Mucosa of rectum (tissue), 2 donors: ENCODE measurements at regions not wholly inside any gene's neighbourhood (a gene's known extent, or its start where the extent isn't known, plus 50 kb on each side); places are given as distances from the start of the nearest gene placed in this dataset.

Experiments
- H3K27ac ChIP-seq, 2 donors: one replicate each; pipeline ENCODE4 v1.7.0; 2013; ENCODE audit warnings: inconsistent platforms in 2 of 2, low read depth in 2 of 2, low read length in 2 of 2
- H3K27me3 ChIP-seq, 2 donors: one replicate each; pipeline ENCODE4 v1.7.0; 2013; ENCODE audit warnings: low read length in 2 of 2; ENCODE audit not compliant: control insufficient read depth in 2 of 2, insufficient read depth in 2 of 2
- H3K36me3 ChIP-seq, 2 donors: one replicate each; pipeline ENCODE4 v1.7.0; 2013; ENCODE audit warnings: low read length in 2 of 2; ENCODE audit not compliant: control insufficient read depth in 2 of 2, insufficient read depth in 2 of 2
- H3K4me1 ChIP-seq, 2 donors: one replicate each; pipeline ENCODE4 v1.7.0; 2013; ENCODE audit warnings: low read length in 2 of 2, mild to moderate bottlenecking in 1 of 2; ENCODE audit not compliant: control insufficient read depth in 2 of 2, insufficient read depth in 2 of 2
- H3K4me3 ChIP-seq, 2 donors: one replicate each; pipeline ENCODE4 v1.7.0; 2013; ENCODE audit warnings: low read length in 2 of 2
- H3K9ac ChIP-seq, 2 donors: one replicate each; pipeline ENCODE4 v1.7.0; 2013; ENCODE audit warnings: low read length in 2 of 2, low read depth in 1 of 2, mild to moderate bottlenecking in 1 of 2
- H3K9me3 ChIP-seq, 2 donors: one replicate each; pipeline ENCODE4 v1.7.0; 2013; ENCODE audit warnings: low read length in 2 of 2; ENCODE audit not compliant: control insufficient read depth in 2 of 2
- donor health status: healthy.
- donor health status: Normal muscosa, but diverticular disease.

DNA sequence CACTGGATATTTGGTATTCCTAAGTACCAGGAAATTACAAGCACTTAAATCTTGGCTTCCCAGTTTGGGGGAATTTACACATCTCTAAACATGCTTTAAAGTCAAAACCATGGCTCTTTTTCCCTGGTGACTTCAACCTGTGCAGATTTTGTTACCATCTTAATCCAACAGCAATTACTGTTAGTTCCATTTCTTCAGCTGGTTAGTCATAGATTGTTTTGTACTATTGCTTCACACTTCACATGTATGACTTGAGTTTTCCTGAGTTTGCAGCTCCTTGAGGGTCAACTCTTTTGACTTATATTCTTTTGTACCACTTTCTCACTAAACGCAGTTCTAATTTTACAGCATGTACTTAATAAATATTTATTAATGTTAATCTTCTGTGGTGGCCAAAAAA, 203.4 kb upstream of the RND3 start:
- Histone ChIP-seq H3K4me3 (no peak overlapping the region), H3K36me3 (no peaks in the 10 kb centered on the region), H3K27ac (no peak overlapping the region), H3K27me3 (no peaks in the 10 kb centered on the region), H3K4me1 (no peaks in the 10 kb centered on the region), H3K9ac (no peak overlapping the region), H3K9me3 (no peaks in the 10 kb centered on the region)

DNA sequence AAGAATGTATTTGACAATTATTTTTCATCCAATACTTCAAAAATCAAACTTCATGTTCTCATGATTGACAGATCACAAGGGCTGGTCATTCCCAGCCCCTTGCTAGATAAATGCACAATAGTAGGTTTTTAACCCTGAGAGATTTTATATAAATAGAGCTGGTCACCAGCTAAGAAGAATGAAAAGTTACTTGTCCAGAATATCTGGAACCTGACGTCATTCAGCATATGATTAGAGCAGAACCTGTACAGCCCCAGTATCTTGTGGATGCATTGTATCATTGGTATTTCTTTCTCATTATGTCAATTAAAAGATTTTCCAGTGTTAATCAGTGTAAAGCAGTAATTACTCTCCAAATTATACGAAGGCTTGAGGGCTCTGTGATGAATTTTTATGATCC, 202.8 kb upstream of the RND3 start:
- Histone ChIP-seq H3K9ac (no peak overlapping the region), H3K4me1 (no peaks in the 10 kb centered on the region), H3K4me3 (no peak overlapping the region), H3K36me3 (no peaks in the 10 kb centered on the region), H3K27ac (no peak overlapping the region), H3K27me3 (no peaks in the 10 kb centered on the region), H3K9me3 (no peaks in the 10 kb centered on the region)

DNA sequence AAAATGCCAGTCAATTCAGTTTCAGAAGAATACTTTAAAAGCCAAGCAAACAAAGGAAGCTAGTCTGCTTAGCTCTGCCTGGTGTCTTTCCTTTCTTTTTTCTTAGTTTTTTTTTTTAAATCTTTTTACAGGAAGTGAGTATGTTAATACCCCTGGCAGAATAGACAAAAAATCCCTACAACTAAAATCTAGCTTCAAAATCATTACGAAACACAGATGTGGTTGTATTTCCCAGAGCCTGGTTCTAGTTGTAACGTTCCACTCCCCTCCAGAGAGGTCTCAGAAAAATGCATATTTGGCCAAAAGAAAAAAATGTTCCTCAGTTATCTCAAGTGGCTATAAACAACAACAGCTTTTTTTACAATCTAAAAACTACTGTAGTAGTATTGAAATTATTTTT, 202.1 kb upstream of the RND3 start:
- Histone ChIP-seq H3K4me1 (no peaks in the 10 kb centered on the region), H3K4me3 (no peak overlapping the region), H3K36me3 (no peaks in the 10 kb centered on the region), H3K27ac (no peak overlapping the region), H3K27me3 (no peaks in the 10 kb centered on the region), H3K9ac (no peak overlapping the region), H3K9me3 (no peaks in the 10 kb centered on the region)

DNA sequence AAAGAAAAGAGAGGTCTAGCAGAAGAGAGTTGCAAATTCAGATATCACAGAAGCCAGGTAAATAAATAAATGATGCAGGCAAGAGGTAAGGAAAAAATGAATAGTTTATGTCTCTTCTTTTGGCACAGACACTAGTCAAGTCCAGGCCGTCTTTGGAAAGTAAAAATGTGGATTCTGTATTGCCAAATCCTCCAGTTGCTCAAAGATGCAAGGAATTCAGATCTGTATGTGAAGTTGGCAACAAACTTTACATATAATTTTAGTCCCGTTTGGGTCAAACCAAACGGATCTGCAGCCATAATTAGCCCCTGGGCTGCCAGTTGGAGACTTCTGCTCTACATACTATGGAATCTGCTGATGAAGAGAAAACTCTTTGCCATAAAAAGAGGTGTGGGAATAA, 200.5 kb upstream of the RND3 start:
- H3K4me1 ChIP-seq, result no peaks in the 10 kb centered on the region
- H3K27ac ChIP-seq, result no peak overlapping the region
- H3K27me3 ChIP-seq, result no peaks in the 10 kb centered on the region
- no peak overlapping the region for H3K4me3 ChIP-seq
- H3K9me3 ChIP-seq, result no peaks in the 10 kb centered on the region
- no peaks in the 10 kb centered on the region for H3K36me3 ChIP-seq
- H3K9ac ChIP-seq, result no peak overlapping the region

DNA sequence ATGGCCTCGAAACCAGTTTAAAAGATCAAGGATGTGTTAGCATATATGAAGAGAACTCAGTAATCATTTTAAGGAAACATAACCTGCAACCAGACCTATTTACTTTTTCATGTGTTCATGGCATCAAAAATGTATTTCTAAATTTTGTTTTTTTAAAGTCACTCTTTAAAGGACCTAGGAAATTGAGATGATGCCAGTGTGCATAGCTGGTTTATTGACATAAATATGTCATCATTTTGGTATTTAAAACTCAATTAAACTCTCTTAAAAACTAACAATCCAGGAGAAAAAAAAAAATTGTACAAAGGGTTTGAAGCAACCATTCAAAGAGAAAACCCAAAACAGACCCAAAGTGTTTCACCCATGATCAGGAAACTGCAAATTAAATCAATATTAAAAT, 198.9 kb upstream of the RND3 start:
- Histone ChIP-seq H3K9ac (no peak overlapping the region), H3K9me3 (no peaks in the 10 kb centered on the region), H3K4me1 (no peaks in the 10 kb centered on the region), H3K27ac (no peak overlapping the region), H3K4me3 (no peak overlapping the region), H3K36me3 (no peaks in the 10 kb centered on the region), H3K27me3 (no peaks in the 10 kb centered on the region)

DNA sequence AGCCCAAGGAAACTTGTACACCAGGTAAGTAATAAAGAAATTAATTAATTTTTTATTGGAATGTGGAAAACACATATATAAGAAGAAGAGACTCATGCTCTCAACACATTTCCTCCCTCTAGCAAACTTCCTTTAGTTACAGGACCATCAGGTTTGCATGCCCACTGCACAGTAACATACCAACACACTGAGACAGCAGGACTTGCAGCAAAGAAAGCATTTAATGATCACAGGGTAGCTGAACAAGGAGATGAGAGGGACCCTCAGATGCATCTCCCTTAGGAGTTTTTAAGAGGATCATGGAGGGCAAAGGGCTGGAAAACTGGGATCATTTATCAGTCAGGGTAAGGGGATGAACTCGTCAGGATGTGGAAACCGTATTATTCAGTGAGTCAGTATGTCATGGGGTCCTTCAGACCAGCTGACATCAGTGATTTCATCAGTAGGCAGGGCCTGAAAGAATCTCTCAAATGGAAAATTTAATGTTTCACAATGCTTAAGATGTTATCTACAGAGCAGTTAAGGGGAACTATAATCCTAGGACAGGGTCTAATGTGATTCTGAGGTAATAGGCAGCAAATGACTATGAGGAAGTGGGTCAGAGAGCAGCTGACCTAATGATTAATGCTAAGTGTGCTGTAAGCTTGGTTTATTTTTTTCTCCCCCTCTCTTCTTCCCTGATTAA, 193.8 kb upstream of the RND3 start:
- Histone ChIP-seq H3K36me3 (no peaks in the 10 kb centered on the region), H3K4me3 (no peak overlapping the region), H3K27ac (no peak overlapping the region)

DNA sequence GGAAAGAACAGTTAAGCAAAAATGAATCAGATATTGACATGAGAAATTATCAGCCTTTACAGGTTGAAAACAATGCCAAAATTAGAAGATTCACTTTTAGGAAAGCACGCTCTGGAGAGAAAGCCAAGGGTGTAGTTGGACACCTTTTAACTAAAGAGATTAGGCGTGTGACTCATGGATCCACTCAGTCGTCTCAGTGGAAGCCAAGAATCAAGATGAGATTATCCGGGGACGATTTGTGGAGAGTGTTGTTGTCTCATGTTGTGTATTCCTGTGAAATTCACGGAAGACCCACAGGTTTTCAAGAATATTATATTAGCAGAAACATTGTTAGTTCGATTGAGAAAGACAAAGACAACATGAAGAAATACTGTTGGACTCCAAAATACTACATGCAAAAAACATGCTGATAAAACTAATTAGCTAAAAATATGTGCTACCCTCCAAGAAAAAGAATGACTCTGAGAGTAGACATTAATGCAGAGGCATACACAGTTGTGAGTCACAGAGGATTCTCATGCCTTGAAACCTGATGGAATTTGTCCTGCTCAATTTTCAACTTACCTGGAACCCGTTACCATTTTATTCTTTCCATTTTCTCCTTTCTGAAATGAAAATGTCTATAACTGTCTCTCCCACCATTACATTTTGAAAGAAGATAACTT, 192.1 kb upstream of the RND3 start:
- H3K27me3 ChIP-seq, result no peaks in the 10 kb centered on the region
- no peak overlapping the region for H3K9ac ChIP-seq
- H3K36me3 ChIP-seq, result no peaks in the 10 kb centered on the region
- H3K27ac ChIP-seq, result no peak overlapping the region
- no peaks in the 10 kb centered on the region for H3K4me1 ChIP-seq
- H3K4me3 ChIP-seq, result no peak overlapping the region
- no peaks in the 10 kb centered on the region for H3K9me3 ChIP-seq

More for the DNA sequence above, 193.8 kb upstream of the RND3 start:
- Histone ChIP-seq H3K4me1 (no peaks in the 10 kb centered on the region), H3K9ac (no peak overlapping the region), H3K27me3 (no peaks in the 10 kb centered on the region), H3K9me3 (no peaks in the 10 kb centered on the region)

DNA sequence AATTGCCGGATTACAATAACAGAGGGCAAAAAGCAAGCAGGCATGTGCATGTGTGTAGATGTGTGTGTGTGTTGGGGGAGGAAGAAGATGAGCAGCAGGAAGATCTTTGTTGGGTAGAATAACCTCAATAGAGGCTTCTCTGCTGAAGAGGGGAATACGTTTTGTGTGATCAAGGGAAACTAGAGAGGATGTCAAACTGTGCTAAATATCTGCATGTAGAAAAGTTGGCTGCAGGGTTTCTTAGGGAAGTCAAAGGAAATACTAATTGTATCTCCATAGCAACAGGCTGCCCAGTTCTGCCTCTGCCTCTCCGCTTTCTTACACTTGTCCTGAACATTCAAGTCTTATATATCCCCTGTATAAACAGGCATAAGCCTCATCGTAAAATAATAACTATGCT, 190.1 kb upstream of the RND3 start:
- H3K9me3 ChIP-seq, result no peaks in the 10 kb centered on the region
- H3K4me1 ChIP-seq, result no peaks in the 10 kb centered on the region
- no peak overlapping the region for H3K9ac ChIP-seq
- no peaks in the 10 kb centered on the region for H3K36me3 ChIP-seq
- H3K4me3 ChIP-seq, result no peak overlapping the region
- no peaks in the 10 kb centered on the region for H3K27me3 ChIP-seq
- no peak overlapping the region for H3K27ac ChIP-seq

DNA sequence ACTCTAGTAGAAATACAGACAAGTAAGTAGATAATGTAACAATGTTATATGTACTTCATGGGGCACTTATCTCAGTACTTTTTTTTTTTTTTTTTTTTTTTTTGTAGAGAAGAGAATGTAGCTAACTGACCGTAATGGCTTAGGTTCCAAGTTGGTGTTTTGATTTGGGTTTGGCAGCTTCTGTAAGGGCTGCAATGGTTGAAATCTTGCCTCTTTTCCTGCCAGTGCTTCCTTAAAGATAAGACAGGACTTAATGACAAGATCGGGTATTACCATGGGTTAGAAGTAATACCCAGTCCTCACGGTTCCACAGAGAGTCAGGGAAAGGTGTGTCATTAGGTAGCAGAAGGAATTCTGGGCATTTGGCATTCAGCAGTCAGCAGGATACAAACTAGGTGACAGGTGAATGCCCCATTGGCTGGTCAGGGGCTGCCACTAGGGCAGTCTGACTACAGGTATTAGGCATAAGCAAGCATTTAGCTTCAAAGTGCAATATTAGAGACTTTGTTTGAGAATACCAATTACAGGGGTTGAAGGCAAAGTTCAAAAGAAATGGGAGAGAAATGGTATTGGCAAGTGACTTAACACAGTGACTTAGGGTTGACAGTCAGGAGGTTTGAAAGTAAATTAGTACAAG, 189.4 kb upstream of the RND3 start:
- Histone ChIP-seq H3K27me3 (no peaks in the 10 kb centered on the region), H3K4me1 (no peaks in the 10 kb centered on the region), H3K27ac (no peak overlapping the region), H3K4me3 (no peak overlapping the region), H3K36me3 (no peaks in the 10 kb centered on the region), H3K9me3 (no peaks in the 10 kb centered on the region), H3K9ac (no peak overlapping the region)

DNA sequence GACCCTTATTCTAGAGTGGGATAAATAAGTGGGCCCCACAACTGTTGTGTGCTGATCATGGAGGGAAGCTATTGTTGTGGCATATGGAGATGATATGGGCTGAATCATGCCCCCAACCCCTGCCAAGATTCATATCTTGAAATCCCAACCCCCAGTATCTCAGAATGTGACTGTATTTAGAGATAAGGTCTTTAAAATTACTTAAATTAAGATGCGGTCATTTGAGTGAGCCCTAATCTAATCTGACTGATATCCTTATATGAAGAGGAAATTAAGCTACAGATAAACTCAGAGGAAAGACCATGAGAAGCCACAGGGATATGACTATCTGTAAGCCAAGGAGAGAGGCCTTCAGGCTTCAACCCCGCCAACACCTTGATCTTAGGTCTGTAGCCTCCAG, 188.3 kb upstream of the RND3 start:
- H3K4me3 ChIP-seq, result no peak overlapping the region
- no peaks in the 10 kb centered on the region for H3K27me3 ChIP-seq
- no peak overlapping the region for H3K9ac ChIP-seq
- no peaks in the 10 kb centered on the region for H3K4me1 ChIP-seq
- no peaks in the 10 kb centered on the region for H3K36me3 ChIP-seq
- no peaks in the 10 kb centered on the region for H3K9me3 ChIP-seq
- H3K27ac ChIP-seq, result no peak overlapping the region
